HG02678 (cell line): ENCODE measurements at regions not wholly inside any gene's neighbourhood (a gene's known extent, or its start where the extent isn't known, plus 50 kb on each side); places are given as distances from the start of the nearest gene placed in this dataset.
"Not testable (repeated sequence)": the region's sequence is repeated elsewhere in the genome, so short reads cannot be mapped to it uniquely, and the experiment has no call there.

Experiments
- ATAC-seq: cut with Tn5 transposase; IDR thresholded peaks from one replicate; pipeline ENCODE4 v1.9.1; 2021; ENCODE audit warnings: mild to moderate bottlenecking, moderate library complexity; ENCODE audit not compliant: unreplicated experiment

GRCh38 chr15:92821491-92822116 lies 78.5 kb upstream of the CHD2 start:
- no peak for ATAC-seq

- no peak for ATAC-seq
These were observed 77.6 kb upstream of the CHD2 start for GRCh38 chr15:92822216-92823144.

GRCh38 chr15:92825985-92826384 lies 74.1 kb upstream of the CHD2 start:
- ATAC-seq = no peak

- not testable (repeated sequence) for ATAC-seq
These were observed 72.1 kb upstream of the CHD2 start for GRCh38 chr15:92827991-92828390.

- no peak for ATAC-seq
These were observed 70.2 kb upstream of the CHD2 start for GRCh38 chr15:92829875-92830274.

- no peak for ATAC-seq
These were observed 68.8 kb upstream of the CHD2 start for GRCh38 chr15:92831336-92831654.

DNA sequence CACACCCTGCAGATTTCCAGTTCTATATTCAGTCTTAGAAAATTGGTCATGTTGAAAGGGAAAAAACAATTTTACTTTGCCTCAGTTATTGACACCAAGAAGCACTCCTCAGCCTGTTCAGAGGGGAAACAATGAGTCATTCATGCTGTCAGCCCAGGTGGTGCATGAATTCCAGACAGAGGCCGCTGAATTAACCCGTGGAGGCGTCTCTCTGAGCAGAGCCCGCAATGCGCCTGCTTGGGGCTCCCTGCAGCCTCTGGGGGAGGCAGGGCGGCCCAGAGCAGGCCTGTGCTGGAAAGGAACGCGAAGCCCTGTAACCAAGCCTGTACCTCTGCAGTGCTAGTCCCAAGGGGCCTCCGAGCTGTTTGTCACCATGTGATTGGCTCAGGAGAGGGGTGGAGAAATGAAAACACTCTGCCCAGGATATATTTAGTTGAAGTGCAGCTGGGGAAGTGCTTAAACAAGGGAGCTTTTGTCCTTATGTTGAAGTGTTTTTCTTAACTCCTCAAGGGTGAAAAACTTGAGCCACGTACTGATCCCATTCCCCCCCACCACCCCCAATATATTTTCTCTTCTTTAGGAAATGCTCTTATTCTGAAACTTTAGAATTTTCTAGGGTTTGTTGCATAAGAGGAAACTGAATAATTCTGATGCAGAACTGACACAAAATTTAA lies 68.3 kb upstream of the CHD2 start:
- ATAC-seq = peak; percentile 96

- no peak for ATAC-seq
These were observed 67.1 kb upstream of the CHD2 start for GRCh38 chr15:92833106-92833433.

- no peak for ATAC-seq
These were observed 66.4 kb upstream of the CHD2 start for GRCh38 chr15:92833493-92834271.

DNA sequence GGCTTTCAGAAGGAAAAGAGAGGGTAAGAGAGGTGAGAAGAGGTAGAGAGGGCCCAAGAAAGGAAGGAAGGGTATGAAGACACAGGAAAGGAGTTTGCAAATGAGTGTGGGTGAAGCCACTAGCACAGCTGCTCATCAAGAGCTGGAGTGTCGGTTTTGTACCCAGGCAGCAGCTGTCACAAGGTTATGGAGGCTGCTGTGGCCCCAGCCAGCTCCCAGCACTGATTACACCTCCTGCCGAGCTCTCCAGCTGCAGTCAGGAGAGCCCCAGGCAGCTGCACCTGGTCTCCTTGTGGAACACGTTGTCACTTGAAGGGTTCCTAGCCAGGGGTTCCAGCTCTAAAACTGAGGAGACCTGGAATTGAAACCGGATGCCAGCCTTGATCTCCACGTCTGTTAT lies 60.4 kb upstream of the CHD2 start:
- peak; percentile 93 for ATAC-seq

GRCh38 chr15:92840149-92840548 lies 60.0 kb upstream of the CHD2 start:
- no peak for ATAC-seq

DNA sequence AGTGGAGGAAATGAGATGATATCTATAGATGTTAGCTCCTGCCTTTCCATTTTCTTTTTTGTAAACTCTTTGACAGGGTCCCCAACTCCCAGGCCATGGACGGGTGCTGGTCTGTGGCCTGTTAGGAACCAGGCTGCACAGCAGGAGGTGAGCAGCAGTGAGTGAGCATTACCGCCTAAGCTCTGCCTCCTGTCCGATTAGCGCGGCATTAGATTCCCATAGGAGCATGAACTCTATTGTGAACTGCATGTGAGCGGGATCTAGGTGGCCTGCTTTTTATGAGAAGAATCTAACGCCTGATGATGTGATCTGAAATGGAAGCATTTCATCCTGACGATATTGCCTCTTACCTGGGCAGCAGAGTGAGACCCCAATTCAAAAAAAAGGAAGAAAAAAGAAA lies 56.8 kb upstream of the CHD2 start:
- no peak for ATAC-seq

- ATAC-seq = no peak
These were observed 56.3 kb upstream of the CHD2 start for GRCh38 chr15:92843814-92844213.

- peak; percentile 57 for ATAC-seq
These were observed 55.0 kb upstream of the CHD2 start for GRCh38 chr15:92845126-92845508.

GRCh38 chr15:92846741-92847140 lies 53.4 kb upstream of the CHD2 start:
- no peak for ATAC-seq

- ATAC-seq = no peak
These were observed 52.3 kb upstream of the CHD2 start for GRCh38 chr15:92847841-92848240.

- no peak for ATAC-seq
These were observed 51.7 kb upstream of the CHD2 start for GRCh38 chr15:92848464-92848851.

- peak; percentile 77 for ATAC-seq
These were observed 51.1 kb upstream of the CHD2 start for GRCh38 chr15:92848852-92849598.

DNA sequence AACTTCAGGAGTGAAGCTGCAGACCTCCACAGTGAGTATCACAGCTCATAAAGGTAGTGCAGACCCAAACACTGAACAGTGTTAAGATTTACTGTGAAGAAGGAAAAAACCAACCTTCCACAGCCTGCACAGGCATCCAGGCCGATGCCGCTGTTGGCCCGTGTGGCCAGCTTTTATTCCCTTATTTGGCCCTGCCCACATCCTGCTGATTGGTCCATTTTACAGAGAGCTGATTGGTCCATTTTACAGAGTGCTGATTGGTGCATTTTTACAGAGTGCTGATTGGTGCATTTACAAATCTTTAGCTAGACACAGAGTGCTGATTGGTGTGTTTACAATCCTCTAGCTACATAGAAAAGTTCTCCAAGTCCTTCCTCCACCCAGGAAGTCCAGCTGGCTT lies 49.9 kb upstream of the CHD2 start:
- not testable (repeated sequence) for ATAC-seq
